GM18519 (cell line): ENCODE measurements at regions not wholly inside any gene's neighbourhood (a gene's known extent, or its start where the extent isn't known, plus 50 kb on each side); places are given as distances from the start of the nearest gene placed in this dataset.

Experiments used
- ATAC-seq: cut with Tn5 transposase; IDR thresholded peaks from one replicate; pipeline ENCODE4 v1.9.1; 2021; ENCODE audit warnings: mild to moderate bottlenecking, moderate library complexity; ENCODE audit not compliant: unreplicated experiment, low FRiP score

- no peak for ATAC-seq
Measured at GRCh38 chr7:115719963-115720362, 310.6 kb downstream of the TFEC start.

- no peak for ATAC-seq
Measured at GRCh38 chr7:115709664-115710063, 320.9 kb downstream of the TFEC start.

GRCh38 chr7:115708013-115708341 lies 322.6 kb downstream of the TFEC start:
- no peak for ATAC-seq

GRCh38 chr7:115707258-115708012 lies 323.1 kb downstream of the TFEC start:
- ATAC-seq, result no peak

GRCh38 chr7:115704884-115705283 lies 325.7 kb downstream of the TFEC start:
- ATAC-seq, result no peak

GRCh38 chr7:115701141-115701540 lies 329.4 kb downstream of the TFEC start:
- no peak for ATAC-seq

- ATAC-seq, result no peak
Measured at GRCh38 chr7:115694424-115694823, 336.1 kb downstream of the TFEC start.

GRCh38 chr7:115693779-115694178 lies 336.8 kb downstream of the TFEC start:
- no peak for ATAC-seq

- no peak for ATAC-seq
Measured at GRCh38 chr7:115689941-115690340, 340.6 kb downstream of the TFEC start.

GRCh38 chr7:115683093-115683492 lies 347.5 kb downstream of the TFEC start:
- ATAC-seq, result no peak

- peak; percentile 81 for ATAC-seq
Measured at GRCh38 chr7:115682507-115682906, 348.1 kb downstream of the TFEC start.

- ATAC-seq, result no peak
Measured at GRCh38 chr7:115680921-115681320, 349.6 kb downstream of the TFEC start.

GRCh38 chr7:115679976-115680375 lies 350.6 kb downstream of the TFEC start:
- peak; percentile 53 for ATAC-seq

- ATAC-seq, result no peak
Measured at GRCh38 chr7:115679423-115679822, 351.1 kb downstream of the TFEC start.

- ATAC-seq, result no peak
Measured at GRCh38 chr7:115678086-115678982, 352.2 kb downstream of the TFEC start.

- ATAC-seq, result no peak
Measured at GRCh38 chr7:115676707-115677106, 353.9 kb downstream of the TFEC start.

GRCh38 chr7:115676080-115676479 lies 354.5 kb downstream of the TFEC start:
- ATAC-seq, result no peak

GRCh38 chr7:115674467-115675024 lies 356.0 kb downstream of the TFEC start:
- ATAC-seq, result no peak

GRCh38 chr7:115672024-115672423 lies 358.5 kb downstream of the TFEC start:
- no peak for ATAC-seq

GRCh38 chr7:115662676-115663075 lies 367.9 kb downstream of the TFEC start:
- no peak for ATAC-seq

GRCh38 chr7:115662120-115662519 lies 368.4 kb downstream of the TFEC start:
- no peak for ATAC-seq
